CD4-positive, alpha-beta T cell treated with Interleukin-12 subunit alpha and Interleukin-12 subunit beta, for 1 hour (primary cell): ENCODE measurements at regions not wholly inside any gene's neighbourhood (a gene's known extent, or its start where the extent isn't known, plus 50 kb on each side); places are given as distances from the start of the nearest gene placed in this dataset.
"Not testable (repeated sequence)": the region's sequence is repeated elsewhere in the genome, so short reads cannot be mapped to it uniquely, and the experiment has no call there.

Experiments used
- DNase-seq: peaks from one replicate; pipeline ENCODE4 v3.0.0-alpha.2; 2020

DNA sequence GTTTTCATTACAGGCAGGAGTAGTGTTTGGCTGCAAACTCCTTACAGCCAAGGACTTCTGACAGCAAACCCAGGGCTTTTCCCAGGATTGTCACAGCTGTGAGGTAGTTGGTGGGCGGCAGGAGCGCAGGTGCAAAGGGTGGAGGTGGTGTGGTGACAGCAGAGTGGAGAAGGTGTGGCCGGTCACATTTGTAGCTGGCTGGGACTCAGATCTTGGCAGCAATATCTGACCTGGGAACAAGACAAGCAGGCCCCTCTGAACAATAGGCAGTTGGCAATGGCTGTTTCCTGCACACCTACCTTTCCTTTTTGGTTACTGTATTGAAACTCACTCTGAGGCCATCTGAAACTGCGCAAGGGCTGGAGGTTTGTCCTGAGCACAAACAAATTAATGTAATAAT lies 327.3 kb downstream of the COG6 start:
- DNase-seq: no peak

DNA sequence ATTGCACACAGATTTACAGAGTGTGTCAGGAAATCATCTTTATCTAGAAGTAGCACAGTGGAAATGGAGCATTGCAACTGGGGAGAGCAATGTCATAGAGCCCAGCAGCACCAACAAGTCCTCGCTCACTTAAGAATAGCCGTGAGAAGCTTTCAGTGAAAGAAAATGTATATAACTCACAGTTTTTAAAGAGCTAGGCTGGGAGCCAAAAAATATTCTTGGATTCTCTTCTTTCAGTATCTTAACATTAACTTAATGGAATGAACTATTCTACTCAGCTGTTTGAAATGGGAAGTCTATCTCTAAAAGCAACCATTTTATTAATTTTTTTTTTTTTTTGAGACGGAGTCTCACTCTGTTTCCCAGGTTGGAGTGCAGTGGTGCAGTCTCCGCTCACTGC lies 329.6 kb downstream of the COG6 start:
- no peak for DNase-seq

DNA sequence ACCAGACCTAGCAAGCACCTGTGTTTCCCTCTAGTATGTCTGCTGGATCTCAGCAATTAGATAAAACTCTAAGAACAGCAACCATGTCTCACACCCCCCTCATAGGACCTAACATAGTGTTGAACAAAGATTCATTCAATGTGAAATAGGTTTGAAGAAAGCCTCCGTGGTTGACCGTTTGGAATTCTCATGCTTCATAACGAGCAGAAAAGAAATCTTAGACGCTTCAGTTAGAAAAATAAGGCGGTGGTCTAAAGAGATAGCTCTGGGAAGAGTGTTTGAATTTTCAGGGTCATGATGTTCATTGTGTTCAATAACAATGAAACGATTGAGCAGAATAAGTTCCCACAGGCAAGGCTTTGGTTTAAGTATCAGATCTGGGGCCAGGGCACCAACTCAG lies 332.9 kb downstream of the COG6 start:
- no peak for DNase-seq

DNA sequence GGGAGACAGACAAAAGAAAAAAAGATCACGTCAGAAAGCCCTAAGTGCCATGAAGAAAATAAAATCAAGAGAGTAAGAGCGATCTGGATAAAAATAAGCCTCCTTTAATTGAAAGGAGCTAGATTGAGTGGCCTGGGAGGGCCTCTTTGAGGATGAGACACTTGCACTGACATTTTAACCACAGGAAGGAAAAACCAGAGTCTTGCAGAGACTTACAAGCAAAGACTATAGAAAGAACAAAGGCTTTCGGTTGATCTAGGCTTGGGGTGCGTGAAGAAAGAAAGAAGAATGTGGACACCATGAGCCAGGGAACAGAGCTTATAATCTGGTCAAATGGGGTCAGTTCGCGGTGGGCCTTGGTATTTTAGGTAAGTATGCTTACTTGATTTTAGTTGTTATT lies 342.7 kb downstream of the COG6 start:
- DNase-seq: peak; percentile 28

DNA sequence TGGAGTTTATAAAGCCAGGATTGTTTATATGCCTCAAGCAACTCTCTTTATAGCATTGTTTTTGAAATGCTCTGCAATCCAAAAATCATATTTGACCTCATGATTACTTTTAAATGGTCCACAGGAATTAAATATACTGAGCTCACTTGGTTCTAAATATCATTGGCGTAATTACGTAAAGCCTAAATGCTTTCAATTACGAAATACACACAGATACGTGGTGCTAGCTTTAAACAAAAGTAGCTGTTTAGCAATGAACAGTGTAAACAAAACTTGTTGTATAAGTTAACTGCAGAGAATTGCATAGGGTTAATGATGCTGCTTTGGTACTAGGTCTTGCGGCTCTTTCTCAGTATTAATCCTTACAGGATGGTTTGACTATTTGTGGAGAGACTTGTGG lies 346.6 kb downstream of the COG6 start:
- no peak for DNase-seq

DNA sequence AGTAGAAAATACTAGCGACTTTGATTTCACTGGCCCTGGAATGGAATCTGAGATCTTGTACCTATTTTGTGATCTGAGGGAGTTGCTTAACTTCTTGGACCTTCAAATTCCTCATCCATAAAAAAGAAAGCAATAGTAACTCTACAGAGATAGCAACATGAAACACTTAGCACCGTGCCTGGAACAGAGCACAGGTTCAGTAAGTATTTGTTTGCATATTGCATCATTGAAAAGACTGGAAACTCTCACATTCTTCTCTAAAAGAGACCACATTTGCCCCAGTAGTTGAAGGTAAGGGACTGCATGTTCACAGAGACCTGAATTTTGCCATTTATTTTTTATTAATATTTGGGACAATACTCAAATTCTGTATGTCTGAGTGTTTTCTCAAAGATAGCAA lies 358.1 kb downstream of the COG6 start:
- DNase-seq: no peak

DNA sequence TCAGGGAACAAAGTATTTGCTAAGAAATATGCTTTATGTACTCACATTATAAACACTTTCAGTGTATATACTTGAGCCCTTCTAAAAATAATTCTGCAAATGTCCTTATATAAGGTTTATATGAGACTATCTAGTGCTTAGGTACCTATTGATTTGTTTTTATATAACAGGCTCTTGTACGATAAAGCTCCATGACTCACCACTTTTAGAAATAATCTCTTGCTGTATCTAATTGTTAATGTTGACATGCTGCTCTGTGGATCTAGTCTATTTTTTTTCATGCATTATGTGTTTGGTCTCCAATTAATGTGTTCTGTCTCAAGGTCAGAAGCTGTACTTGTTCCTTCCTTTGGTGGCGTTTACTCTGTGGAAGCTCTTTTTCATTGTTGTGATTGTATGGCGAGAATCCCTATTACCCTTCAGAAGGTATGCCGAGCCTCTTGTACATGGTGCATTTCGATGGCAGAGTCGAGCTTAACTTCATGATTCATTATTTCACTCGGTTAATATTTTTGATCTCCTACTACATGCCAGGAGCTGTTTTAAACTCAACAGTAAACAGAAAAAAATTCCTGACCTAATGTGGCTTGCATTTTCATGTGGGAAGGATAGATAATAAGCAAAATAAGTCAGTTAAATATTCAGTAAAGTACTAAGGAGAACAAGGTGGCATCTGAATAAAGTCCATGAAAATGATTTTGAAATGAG lies 361.6 kb downstream of the COG6 start:
- DNase-seq: no peak

DNA sequence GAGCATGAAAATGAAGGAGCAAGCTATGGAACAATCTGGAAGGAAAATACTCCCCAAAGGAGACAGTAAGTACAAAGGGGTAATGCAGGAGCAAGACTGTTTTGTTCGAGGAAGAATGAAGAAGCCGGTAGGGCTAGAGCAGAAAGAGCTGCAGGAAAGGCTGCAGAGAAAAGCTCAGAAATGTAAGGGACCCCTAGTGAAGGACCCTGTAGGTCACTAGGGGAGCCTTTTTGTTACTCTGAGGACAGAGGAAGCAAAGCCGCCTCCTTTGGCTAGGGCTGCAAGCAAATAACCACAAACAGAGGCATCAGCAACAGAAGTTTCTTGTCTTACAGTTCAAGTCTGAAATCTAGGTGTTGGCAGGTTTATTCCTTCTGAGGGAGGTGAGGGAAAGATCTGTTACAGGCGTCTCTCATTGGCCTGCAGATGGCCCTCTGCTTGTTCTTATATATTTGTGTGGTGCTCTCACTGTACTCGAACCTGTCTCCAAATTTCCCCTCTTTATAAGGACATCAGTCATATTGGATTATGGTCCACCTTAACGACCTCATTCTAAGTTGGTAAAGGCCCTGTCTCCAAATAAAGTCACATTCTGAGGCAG lies 362.3 kb downstream of the COG6 start:
- no peak for DNase-seq

DNA sequence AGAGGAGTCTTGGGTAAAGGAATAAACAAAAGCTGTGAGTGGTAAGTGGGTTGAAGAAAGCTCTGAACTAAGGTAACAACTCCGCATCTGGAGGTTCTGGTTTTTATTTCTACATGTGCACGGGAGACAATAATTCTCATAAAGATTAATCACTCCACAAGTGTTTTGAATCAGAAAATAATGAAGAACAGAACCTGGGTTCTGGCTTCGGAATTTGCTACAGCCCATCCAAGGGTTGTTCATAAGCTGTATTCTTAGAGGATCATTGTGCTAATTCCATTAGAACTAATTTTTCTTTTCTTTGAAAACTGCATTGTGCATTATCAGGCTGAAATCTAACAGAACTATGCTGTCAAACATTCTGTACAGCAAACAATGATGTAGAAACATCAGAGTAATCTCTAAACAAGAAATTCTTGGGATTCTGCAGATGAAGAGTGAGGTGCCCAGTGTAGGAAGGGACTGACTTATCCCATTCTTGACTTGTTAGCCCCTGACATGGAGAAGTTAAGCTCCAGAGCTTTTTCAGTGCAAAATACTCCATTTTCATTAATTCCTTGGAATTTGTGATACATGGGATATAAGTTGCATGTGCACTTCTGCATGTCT lies 368.2 kb downstream of the COG6 start:
- DNase-seq: no peak

DNA sequence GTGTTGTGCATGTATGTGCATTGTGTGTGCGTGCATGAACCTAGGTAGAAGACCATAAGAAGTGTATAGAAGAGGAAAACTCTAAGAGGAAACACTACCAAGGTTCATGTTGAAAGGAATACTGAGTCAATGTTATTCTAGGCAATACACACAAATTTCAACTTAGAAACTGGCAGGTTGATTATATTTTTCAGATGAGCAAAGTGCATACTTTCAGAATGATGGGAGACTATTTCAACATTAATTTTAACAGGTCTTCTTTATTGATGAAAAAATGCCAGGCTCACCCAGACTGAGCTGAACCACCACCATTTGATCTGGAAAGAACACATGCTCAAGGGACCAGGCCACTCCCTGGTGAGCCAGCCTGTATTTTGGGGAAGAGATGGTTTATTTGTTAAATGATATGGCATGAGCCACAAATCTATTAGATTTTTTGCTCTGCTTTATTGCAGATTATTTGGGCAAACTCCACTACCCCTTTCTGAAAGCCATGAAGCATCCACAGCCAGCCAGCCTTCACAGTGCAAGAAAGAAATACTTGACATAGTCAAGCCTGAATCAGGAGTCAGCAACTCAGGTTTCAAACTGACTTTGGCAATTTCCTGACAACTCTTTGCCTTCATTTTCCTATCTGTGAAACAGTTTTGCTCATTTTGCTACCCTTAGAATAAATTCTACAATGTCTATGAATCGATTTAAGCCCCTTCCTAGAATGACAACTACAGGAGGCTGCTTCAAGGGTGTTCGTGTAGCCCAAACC lies 368.9 kb downstream of the COG6 start:
- no peak for DNase-seq

DNA sequence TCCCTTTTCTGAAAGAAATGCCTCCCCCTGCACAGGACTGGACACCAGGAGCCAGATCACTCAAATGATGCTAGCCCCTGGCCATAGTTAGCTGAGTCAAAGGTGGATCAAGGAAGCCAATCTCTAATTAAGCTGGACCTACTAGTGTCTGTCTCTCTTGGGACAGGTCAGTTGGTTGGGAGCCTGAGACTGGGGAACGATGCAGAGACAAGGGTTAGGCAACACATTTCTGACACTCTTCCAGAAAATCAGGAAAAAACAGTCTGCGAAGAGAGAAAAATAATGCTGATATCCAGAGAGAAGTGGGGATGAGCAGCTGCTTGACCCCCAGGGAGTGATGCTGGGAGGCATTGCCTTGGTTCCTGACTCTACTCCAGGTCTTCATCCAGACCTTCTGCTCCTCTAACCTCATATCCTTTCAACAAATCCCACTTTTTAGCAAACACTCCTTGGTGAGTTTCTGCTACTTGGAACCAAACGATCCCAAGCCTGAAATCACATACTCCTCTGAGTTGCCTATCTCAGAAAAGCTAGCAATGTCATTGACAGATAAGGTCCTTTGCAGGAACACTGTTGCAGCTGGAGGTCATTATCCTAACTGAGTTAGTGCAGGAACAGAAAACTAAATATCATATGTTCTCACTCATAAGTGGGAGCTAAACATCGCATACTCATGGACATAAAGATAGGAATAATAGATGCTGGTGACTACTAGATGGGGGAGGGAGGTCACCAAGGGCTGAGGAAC lies 369.7 kb downstream of the COG6 start:
- DNase-seq: no peak

DNA sequence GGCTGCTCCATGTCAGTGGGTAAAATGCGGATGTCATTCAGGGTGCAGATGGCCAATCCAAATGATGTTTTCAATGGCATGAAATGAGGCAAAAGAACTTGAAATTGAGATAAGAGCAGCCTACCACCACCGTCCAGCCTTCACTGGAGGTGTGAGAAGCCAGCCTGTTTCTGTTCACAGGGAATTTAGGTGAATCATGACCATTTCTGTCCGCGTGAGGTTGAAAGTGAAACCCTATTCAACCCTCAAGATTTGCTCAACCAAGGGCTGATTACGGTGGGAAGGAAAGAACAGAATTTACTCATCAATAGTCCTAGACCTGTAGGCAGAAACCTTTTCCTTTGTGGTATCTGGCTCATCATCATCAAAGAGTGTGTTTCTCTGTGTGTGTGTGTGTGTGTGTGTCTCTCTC lies 370.7 kb downstream of the COG6 start:
- peak; percentile 42 for DNase-seq

DNA sequence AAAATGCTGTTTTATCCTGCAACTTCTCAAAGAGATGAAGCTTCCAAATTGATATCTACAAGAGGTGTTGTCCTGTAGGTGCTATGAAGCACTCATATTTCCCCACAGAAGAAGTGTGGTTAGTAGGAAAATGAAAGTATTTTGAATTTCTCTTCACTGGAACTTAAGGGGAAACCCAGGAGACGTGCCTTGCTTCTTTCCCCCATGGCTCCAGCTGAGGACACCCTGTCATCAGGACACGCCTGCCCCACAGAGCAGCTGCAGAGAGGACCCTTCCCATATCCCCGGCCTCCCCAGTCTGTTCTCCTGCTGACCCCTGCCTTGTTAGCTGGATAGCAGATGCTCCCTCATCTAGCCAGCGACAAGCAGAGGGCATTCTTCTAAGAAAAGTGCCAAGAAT lies 371.3 kb downstream of the COG6 start:
- DNase-seq: peak; percentile 10

DNA sequence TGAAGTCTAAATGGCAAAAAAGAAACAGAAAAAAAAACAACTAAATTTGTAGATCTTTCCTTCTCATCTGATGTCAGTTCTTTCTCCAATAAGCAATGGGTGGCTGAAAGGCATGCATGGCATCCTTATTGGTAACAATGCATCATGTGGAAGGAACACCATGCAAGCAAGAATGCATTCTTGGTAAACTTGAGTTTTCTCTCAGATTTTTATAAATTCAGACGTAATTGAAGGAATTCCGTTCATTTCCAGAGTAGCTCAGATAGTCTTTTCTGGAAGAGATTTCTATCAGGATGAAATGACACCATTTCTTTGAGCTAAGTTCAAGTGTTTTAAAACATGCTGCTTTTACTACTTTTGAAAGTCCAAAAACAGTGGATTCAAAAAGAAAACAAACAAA lies 373.0 kb downstream of the COG6 start:
- no peak for DNase-seq

DNA sequence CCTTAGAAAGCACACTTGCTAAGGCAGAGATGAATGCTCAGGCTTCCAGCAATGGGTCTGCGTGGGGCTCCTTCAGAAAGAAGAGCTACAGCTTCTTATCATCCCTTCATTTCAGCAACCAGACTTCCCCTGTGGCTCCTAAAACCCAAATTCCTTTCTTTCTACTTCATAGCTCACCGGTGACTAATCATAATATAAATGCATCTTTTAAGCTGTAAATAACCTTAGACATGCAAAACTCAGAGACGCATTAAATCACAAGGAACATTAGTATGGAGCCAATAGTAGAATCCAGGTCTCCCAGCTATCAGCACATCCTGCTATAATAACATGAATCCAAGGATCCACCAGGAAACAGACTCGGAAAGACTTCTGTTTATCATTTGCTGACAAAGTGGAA lies 375.6 kb downstream of the COG6 start:
- no peak for DNase-seq

DNA sequence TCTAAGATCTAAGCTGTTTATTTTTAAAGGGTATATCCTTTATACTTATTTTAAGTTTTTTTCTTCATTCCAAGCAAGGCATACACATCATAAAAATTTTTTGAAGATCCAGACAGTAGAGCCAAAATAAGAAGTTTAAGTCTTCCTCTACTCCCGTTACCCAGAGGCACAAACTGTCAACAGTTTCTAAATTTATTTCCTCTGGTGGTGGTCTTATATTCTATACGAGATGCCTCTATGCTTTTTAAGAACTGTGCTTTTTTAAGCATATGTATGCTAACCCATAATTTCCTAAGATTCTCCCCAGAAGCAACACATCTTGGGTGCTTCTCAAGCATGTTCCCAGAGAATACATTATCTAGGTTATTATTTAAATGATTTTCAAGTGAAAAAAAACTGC lies 383.6 kb downstream of the COG6 start:
- no peak for DNase-seq

DNA sequence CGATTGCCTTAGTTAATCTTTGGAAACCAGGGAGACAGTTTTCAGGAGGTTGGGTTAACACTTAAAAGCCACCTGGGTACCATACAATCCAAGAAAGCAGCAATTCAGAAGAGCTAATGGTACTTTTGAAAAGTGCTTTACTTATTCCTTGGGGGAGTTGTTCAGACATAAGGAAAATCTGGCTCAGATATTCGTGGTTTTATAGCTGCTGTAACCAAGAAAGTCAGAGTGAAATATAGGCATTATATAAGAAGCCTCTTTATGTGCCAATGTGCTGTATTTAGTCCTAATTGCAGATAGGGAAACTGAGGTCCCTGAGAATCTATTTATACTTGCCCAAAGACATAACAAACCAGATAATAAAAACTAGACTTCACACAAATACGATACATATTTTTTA lies 387.5 kb downstream of the COG6 start:
- DNase-seq: no peak

DNA sequence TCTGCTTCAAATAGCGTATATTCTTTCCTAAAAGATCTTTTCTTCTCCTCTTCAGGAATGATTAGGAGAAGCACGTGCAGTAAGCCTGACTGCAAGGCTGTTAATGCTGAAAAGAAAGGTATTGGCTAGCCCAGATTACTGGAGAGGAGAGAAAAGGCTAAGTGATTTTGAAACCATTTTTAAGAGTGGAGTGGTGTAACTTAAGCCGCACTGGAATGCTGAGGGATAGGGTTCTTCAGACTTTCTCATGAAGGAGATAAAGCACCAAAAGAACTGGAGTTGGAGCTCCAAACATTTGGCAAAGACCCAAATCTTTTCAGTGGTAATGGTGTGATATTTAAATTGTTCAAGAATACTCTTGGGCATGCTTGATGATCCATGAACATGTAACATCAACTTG lies 388.3 kb downstream of the COG6 start:
- no peak for DNase-seq

DNA sequence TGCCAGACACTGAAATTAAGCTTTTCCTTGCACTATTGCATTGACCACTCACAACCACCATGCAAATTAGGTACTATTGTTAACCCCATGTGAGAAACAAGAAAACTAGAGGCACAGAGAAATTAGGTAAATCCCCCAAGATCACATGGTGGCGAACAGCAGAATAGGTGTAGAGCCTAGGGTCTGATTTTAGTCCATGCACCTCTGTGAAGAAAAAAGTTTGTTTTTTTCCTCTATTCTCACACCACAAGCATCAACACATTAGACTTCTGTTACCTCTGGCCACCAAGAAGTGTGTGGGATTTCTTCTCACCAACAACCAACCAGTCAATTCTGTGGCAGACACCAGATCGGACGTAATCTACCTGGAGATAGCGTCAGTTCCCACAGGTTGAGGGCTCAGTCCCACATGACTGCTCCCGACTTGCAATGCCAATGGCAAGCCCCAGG lies 391.9 kb downstream of the COG6 start:
- DNase-seq: no peak

DNA sequence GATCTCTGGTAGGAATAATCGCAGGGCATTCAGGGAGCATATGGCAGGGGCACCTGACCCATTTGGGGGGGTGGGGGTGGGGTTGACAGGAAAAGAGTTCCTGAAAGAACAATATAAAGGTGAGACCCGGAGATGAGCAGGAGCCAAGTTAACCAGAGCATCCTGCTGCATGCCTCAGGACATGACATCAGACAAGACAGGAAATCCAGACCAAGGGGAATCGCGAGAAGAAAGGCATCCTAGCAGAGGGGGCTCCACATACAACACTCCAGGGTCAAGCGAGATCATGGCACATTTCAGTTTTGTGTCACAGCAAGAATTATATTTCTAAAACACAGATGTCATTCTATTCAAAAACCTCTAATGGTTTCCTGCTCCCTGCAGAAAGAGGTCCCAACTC lies 393.1 kb downstream of the COG6 start:
- no peak for DNase-seq

DNA sequence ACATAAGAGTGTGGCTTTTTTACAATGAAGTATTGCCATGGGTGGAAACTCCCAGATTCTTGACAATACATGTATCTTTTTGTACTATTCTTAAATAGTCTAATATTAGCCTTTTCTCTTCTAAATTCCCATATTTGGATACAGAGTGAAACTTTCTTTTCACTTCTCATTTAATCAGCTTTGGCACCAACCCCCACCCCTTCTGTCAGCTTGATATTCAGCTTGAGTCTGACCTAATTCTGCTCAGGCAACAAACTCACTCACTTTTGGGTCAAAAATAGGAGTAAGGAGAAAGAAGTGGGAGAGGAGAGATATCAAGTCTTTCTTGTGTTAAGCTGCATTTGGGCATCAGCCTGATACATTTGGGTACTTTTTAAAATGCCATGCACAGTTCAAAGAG lies 397.5 kb downstream of the COG6 start:
- DNase-seq: no peak

DNA sequence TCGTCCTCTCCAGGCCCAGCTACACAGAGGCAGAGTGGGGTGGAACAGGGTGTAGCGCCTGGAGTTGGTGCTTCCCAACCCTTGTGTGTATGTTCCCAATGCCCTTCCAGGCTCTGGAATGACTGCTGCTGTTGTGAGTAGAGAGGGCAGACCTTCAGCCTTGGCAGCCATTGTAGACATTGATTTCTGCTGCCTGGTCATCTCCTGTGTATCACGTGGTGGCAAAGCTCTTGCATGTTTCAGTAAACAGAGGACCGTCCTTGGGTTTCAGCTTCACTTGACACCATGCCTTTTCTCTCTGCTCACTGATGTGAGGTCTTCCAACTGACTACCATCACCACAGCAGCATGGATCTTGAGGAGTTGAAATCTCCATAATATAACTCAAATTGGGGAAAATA lies 397.9 kb downstream of the COG6 start:
- no peak for DNase-seq

DNA sequence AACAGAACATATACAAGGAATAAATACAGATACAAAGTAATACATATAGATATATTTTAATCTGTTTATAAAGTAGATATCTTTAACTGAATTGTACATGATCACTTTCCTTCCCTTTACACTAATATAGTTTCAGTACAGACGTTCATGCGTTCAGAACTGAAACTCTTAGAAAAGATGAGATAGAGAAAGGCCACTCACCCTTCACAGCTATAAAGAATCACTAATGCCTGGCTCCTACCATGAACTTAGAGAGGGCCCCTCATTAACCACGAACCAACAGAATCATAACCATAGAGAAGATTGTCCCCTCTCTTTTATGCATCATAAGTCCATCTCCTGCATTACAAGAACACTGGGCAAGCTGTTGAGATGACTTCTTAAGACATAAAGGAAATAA lies 399.0 kb downstream of the COG6 start:
- not testable (repeated sequence) for DNase-seq
